Adipocyte (in vitro differentiated cells): ENCODE measurements at regions not wholly inside any gene's neighbourhood (a gene's known extent, or its start where the extent isn't known, plus 50 kb on each side); places are given as distances from the start of the nearest gene placed in this dataset.

Source experiments
- DNase-seq: peaks from one replicate; pipeline ENCODE4 v3.0.0-alpha.2; 2015; ENCODE audit warnings: low read depth
- H3K27me3 ChIP-seq: replicated peaks from 2 replicates; pipeline ENCODE4 v1.7.0; 2013; ENCODE audit warnings: mild to moderate bottlenecking, low read length, moderate library complexity; ENCODE audit not compliant: control insufficient read depth, insufficient read depth
- H3K36me3 ChIP-seq: 2 replicates; pipeline ENCODE4 v1.7.0; 2013; ENCODE audit warnings: low read length, mild to moderate bottlenecking, moderate library complexity; ENCODE audit not compliant: control insufficient read depth, insufficient read depth, severe bottlenecking
- H3K4me1 ChIP-seq: 2 replicates; pipeline ENCODE4 v1.7.0; 2013; ENCODE audit warnings: mild to moderate bottlenecking, low read length, moderate library complexity; ENCODE audit not compliant: control insufficient read depth, insufficient read depth
- H3K4me3 ChIP-seq: 2 replicates; pipeline ENCODE4 v1.7.0; 2013; ENCODE audit warnings: mild to moderate bottlenecking, low read length, moderate library complexity
- H3K9ac ChIP-seq: 2 replicates; pipeline ENCODE4 v1.7.0; 2013; ENCODE audit warnings: mild to moderate bottlenecking, low read length, moderate library complexity
- H3K9me3 ChIP-seq: 2 replicates; pipeline ENCODE4 v1.7.0; 2013; ENCODE audit warnings: mild to moderate bottlenecking, low read length, moderate library complexity; ENCODE audit not compliant: control insufficient read depth

DNA sequence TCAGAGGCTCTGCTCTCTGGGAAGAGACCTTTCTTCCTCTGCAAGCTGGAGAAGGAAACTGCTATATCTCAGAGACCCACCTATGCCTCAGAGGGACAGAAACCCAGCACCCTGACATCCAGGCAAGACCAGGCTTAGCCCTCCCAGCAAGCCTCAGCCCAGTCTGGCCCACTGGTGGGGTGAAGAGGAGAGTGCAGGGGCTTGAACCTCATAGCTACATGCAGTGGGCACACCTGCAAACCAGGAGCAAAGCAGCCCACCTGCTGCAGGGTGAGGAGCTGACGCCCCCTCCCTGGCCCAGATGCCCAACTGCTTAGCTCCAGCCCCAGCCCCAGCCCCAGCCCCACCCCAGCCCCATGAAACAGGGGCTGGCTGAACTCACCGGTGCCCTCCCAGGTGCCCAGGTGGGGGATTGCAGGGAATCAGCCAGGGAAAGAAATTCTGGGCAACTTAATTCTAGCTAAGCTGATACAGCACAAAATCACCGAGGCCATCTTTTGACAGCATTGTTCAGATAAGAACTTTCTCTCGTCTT, 246.8 kb downstream of the BUD13 start:
- H3K4me3 ChIP-seq, result no peak overlapping the region
- DNase-seq, result no peak
- no peak overlapping the region for H3K9ac ChIP-seq
- H3K36me3 ChIP-seq, result no peaks in the 10 kb centered on the region
- no peaks in the 10 kb centered on the region for H3K4me1 ChIP-seq
- H3K9me3 ChIP-seq, result peaks cover 9% of the 10 kb centered on the region
- H3K27me3 ChIP-seq, result peaks cover 22% of the 10 kb centered on the region

GRCh38 chr11:116519499-116519898, 253.3 kb downstream of the BUD13 start:
- no peaks in the 10 kb centered on the region for H3K36me3 ChIP-seq
- H3K4me3 ChIP-seq, result no peak overlapping the region
- no peaks in the 10 kb centered on the region for H3K9me3 ChIP-seq
- no peaks in the 10 kb centered on the region for H3K4me1 ChIP-seq
- DNase-seq, result no peak
- H3K9ac ChIP-seq, result no peak overlapping the region
- H3K27me3 ChIP-seq, result peaks cover 10% of the 10 kb centered on the region

- Histone ChIP-seq H3K9ac (no peak overlapping the region), H3K4me1 (no peaks in the 10 kb centered on the region), H3K4me3 (no peak overlapping the region), H3K27me3 (peaks cover 11% of the 10 kb centered on the region), H3K36me3 (no peaks in the 10 kb centered on the region), H3K9me3 (no peaks in the 10 kb centered on the region)
- DNase-seq, result no peak
These were observed 254.6 kb downstream of the BUD13 start for GRCh38 chr11:116518141-116518540.

DNA sequence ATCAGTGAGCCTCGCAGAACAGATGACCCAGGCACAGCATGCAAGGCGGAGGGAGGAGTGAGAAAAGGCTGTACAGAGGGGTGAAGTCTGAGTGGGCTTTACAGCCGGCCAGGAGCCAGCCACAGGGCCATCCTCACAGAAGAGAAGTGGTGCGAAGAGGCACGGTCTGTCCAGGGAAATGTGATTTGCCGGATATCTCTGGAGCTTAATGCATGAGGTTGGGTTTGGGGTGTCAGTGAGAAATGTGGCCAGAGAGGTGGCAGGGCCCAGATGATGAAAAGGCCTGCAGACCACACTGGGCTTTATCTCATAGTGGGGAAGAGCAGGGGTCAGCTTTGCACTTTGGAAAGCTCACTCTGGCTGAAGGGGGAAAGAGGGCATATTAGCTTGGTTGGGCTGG, 255.2 kb downstream of the BUD13 start:
- Histone ChIP-seq H3K27me3 (peaks cover 15% of the 10 kb centered on the region), H3K9ac (no peak overlapping the region), H3K4me3 (no peak overlapping the region), H3K4me1 (no peaks in the 10 kb centered on the region), H3K9me3 (no peaks in the 10 kb centered on the region), H3K36me3 (no peaks in the 10 kb centered on the region)
- no peak for DNase-seq

GRCh38 chr11:116517077-116517476, 255.7 kb downstream of the BUD13 start:
- DNase-seq, result no peak
- H3K4me1 ChIP-seq, result no peaks in the 10 kb centered on the region
- H3K4me3 ChIP-seq, result no peak overlapping the region
- H3K9ac ChIP-seq, result no peak overlapping the region
- H3K9me3 ChIP-seq, result no peaks in the 10 kb centered on the region
- H3K36me3 ChIP-seq, result no peaks in the 10 kb centered on the region
- H3K27me3 ChIP-seq, result peaks cover 17% of the 10 kb centered on the region

DNA sequence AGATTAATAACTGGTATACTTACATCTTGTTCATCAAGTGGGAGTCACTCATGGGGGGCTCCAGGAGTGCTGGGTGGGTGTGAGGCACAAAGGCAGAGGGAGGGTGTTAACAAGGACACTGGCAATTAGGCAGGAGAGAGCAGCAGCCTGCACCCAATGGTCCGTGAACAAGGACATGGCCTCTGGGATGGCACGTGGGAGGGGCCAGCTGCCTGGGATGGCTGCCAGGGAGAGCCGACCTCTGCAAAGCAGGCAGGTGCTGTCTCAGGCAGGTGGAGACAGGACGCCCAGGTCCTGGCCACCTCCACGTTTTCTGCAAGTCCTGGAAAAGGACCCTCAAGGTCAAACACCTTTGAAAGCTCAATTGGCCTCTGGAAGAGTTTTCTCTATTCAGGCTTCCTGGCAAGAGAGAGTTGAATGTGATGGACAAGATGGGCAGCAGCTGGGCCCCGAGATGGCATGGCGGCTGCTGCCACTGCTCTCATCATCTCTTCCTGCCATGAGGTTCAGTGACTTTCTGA, 257.1 kb downstream of the BUD13 start:
- no peak overlapping the region for H3K9ac ChIP-seq
- peaks cover 17% of the 10 kb centered on the region for H3K27me3 ChIP-seq
- no peaks in the 10 kb centered on the region for H3K36me3 ChIP-seq
- no peak for DNase-seq
- H3K4me1 ChIP-seq, result no peaks in the 10 kb centered on the region
- no peaks in the 10 kb centered on the region for H3K9me3 ChIP-seq
- H3K4me3 ChIP-seq, result no peak overlapping the region

DNA sequence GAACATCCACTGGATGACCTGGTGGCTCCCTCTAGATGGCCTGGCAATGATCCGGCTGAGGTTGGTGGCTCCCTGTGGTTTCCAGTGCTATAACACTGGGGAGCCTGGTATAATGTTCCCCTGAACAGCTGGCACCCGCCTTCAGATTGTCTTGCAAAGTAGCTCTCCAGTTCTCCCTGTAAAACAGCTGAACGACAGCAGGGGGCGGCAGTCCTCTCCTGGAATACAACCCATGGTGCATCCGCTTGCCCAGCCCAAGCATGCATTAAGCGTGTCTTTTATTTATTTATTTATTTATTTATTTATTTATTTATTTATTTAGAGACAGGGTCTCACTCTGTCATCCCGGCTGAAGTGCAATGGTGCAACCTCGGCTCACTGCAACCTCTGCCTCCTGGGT, 258.9 kb downstream of the BUD13 start:
- DNase-seq, result no peak
- peaks cover 17% of the 10 kb centered on the region for H3K27me3 ChIP-seq
- H3K9me3 ChIP-seq, result no peaks in the 10 kb centered on the region
- H3K4me1 ChIP-seq, result no peaks in the 10 kb centered on the region
- no peaks in the 10 kb centered on the region for H3K36me3 ChIP-seq
- H3K4me3 ChIP-seq, result no peak overlapping the region
- no peak overlapping the region for H3K9ac ChIP-seq

- H3K4me1 ChIP-seq, result no peaks in the 10 kb centered on the region
- H3K27me3 ChIP-seq, result peaks cover 17% of the 10 kb centered on the region
- no peaks in the 10 kb centered on the region for H3K9me3 ChIP-seq
- no peak for DNase-seq
- no peaks in the 10 kb centered on the region for H3K36me3 ChIP-seq
- no peak overlapping the region for H3K9ac ChIP-seq
- no peak overlapping the region for H3K4me3 ChIP-seq
These were observed 259.4 kb downstream of the BUD13 start for GRCh38 chr11:116513278-116513823.

DNA sequence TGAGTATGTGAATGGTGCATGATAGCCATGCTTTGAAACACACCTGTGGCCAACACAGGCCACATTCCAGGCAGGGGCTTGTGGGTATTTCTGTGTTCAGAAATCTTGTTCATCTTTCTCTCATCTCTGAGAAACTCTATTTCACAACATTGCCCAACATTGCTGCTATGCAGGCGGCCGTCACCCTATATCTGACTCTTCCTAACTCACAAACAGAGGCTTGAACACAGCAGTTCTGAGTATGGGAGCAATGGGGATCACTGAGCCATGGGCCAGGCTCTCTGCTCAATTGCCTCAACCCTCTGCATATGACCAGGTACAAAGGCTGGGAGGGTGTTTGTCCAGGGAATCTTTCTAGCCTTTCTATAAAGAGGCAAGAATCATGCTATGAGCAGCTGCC, 259.9 kb downstream of the BUD13 start:
- no peaks in the 10 kb centered on the region for H3K9me3 ChIP-seq
- no peak overlapping the region for H3K4me3 ChIP-seq
- DNase-seq, result no peak
- H3K36me3 ChIP-seq, result no peaks in the 10 kb centered on the region
- H3K4me1 ChIP-seq, result no peaks in the 10 kb centered on the region
- no peak overlapping the region for H3K9ac ChIP-seq
- peaks cover 17% of the 10 kb centered on the region for H3K27me3 ChIP-seq

DNA sequence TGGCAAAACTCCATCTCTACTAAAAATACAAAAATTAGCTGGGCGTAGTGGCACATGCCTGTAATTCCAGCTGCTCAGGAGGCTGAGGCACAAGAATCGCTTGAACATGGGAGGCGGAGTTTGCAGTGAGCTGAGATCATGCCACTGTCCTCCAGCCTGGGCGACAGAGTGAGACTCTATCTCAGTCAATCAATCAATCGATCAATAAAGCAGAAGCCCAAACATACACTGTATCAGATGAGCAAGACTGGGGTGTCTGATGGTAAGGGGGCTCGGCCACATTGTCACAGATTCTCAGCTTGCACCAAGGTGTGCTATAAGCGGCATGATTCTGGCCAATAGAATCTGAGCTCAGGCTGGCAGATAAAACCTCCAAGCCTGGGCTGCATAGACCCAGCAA, 261.1 kb downstream of the BUD13 start:
- H3K9ac ChIP-seq, result no peak overlapping the region
- no peaks in the 10 kb centered on the region for H3K9me3 ChIP-seq
- no peak overlapping the region for H3K4me3 ChIP-seq
- peaks cover 16% of the 10 kb centered on the region for H3K27me3 ChIP-seq
- no peaks in the 10 kb centered on the region for H3K36me3 ChIP-seq
- DNase-seq, result no peak
- H3K4me1 ChIP-seq, result no peaks in the 10 kb centered on the region

DNA sequence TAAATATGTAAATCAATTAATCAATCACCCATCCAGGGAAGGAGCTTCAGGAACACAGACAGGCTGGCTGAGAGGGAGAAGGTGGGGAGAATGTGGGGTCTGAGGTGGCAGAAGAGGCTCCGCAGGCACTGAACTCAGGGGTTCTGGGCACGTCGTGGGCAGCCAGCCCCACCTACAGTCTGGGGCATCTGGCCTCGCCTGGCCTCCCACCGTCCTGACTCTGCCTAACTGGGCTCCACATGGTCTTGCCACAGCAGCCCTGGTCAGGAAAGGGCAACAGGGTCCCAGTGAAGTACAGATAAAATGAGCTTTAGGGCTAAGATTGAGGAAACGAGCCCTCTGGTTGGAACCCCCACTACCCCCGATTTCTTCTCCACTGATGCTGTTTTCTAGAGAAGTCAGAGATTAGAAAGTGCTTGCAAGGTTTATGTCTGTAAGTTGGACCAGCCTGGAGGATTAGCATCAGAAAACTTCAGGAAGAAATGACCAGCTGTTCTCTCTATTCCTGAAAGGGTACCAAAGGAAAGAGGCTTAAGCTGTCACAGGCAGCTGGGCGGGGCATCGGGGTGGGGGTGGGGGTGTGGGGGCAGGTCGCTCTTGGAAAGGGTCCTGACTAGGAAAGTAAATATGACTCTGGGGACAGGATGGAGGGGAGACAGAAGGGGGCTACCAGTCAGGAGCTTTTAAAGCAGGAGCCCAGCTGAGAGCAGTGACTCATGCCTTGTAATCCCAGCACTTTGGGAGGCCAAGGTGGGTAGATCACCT, 261.7 kb downstream of the BUD13 start:
- Histone ChIP-seq H3K4me3 (no peak overlapping the region), H3K27me3 (peaks cover 23% of the 10 kb centered on the region), H3K9me3 (no peaks in the 10 kb centered on the region), H3K4me1 (no peaks in the 10 kb centered on the region), H3K36me3 (no peaks in the 10 kb centered on the region), H3K9ac (no peak overlapping the region)
- no peak for DNase-seq
